Mucosa of rectum (tissue), 2 donors: ENCODE measurements at regions not wholly inside any gene's neighbourhood (a gene's known extent, or its start where the extent isn't known, plus 50 kb on each side); places are given as distances from the start of the nearest gene placed in this dataset.

ENCODE experiments used
- H3K27ac ChIP-seq, 2 donors: one replicate each; pipeline ENCODE4 v1.7.0; 2013; ENCODE audit warnings: inconsistent platforms in 2 of 2, low read depth in 2 of 2, low read length in 2 of 2
- H3K27me3 ChIP-seq, 2 donors: one replicate each; pipeline ENCODE4 v1.7.0; 2013; ENCODE audit warnings: low read length in 2 of 2; ENCODE audit not compliant: control insufficient read depth in 2 of 2, insufficient read depth in 2 of 2
- H3K36me3 ChIP-seq, 2 donors: one replicate each; pipeline ENCODE4 v1.7.0; 2013; ENCODE audit warnings: low read length in 2 of 2; ENCODE audit not compliant: control insufficient read depth in 2 of 2, insufficient read depth in 2 of 2
- H3K4me1 ChIP-seq, 2 donors: one replicate each; pipeline ENCODE4 v1.7.0; 2013; ENCODE audit warnings: low read length in 2 of 2, mild to moderate bottlenecking in 1 of 2; ENCODE audit not compliant: control insufficient read depth in 2 of 2, insufficient read depth in 2 of 2
- H3K4me3 ChIP-seq, 2 donors: one replicate each; pipeline ENCODE4 v1.7.0; 2013; ENCODE audit warnings: low read length in 2 of 2
- H3K9ac ChIP-seq, 2 donors: one replicate each; pipeline ENCODE4 v1.7.0; 2013; ENCODE audit warnings: low read length in 2 of 2, low read depth in 1 of 2, mild to moderate bottlenecking in 1 of 2
- H3K9me3 ChIP-seq, 2 donors: one replicate each; pipeline ENCODE4 v1.7.0; 2013; ENCODE audit warnings: low read length in 2 of 2; ENCODE audit not compliant: control insufficient read depth in 2 of 2
- donor health status: healthy.
- donor health status: Normal muscosa, but diverticular disease.

GRCh38 chr10:78863140-78863905, 205.4 kb upstream of the ZMIZ1 start:
- H3K36me3 ChIP-seq = no peaks in the 10 kb centered on the region
- H3K4me3 ChIP-seq = no peak overlapping the region
- H3K9ac ChIP-seq = no peak overlapping the region
- H3K27me3 ChIP-seq = peaks cover 0 to 3% of the 10 kb centered on the region in 2 donors
- no peak overlapping the region for H3K27ac ChIP-seq
- no peaks in the 10 kb centered on the region for H3K4me1 ChIP-seq
- no peaks in the 10 kb centered on the region for H3K9me3 ChIP-seq

GRCh38 chr10:78863906-78864239, 204.9 kb upstream of the ZMIZ1 start:
- H3K9me3 ChIP-seq = no peaks in the 10 kb centered on the region
- H3K4me3 ChIP-seq = no peak overlapping the region
- H3K9ac ChIP-seq = no peak overlapping the region
- no peak overlapping the region for H3K27ac ChIP-seq
- H3K27me3 ChIP-seq = peaks cover 0 to 3% of the 10 kb centered on the region in 2 donors
- no peaks in the 10 kb centered on the region for H3K4me1 ChIP-seq
- no peaks in the 10 kb centered on the region for H3K36me3 ChIP-seq

DNA sequence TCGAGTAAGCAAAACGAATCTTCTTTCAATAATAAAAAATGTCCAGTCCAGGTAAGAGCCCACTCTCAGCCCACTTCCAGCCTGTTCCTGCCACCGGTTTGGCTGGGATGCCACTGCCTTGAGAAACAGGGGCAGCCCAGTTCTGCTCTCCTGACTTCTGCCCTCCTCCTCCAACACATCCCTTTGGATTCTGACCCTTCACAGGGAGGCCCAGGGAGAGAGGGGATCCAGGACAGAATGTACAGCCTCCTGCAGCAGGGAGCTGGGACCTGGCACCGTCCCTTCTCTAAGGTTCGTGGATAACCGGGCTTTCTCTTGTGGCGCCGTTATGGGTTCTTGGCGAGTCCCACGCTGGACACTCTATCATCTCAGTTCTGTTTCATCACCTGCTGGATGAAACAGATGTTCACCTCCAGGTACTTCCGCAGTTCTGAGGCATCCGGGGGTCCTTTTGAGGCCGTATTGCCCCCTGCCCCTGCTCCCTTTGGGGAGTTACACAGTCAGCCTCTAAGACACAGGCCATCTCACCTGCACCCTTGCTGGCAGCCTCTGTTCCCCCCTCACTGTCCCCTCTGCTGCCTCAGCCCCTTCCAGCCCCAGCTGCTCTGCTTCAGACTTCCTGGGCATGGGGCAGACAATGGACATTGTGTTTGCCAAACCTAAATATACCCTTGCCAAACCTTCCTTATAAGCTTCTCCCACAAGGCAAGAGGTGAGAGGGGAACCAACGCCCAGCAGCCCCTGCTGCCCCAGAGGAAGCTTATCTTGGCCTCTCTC, 203.8 kb upstream of the ZMIZ1 start:
- Histone ChIP-seq H3K36me3 (no peaks in the 10 kb centered on the region), H3K27me3 (no peaks in the 10 kb centered on the region), H3K4me1 (no peaks in the 10 kb centered on the region), H3K4me3 (no peak overlapping the region), H3K9me3 (no peaks in the 10 kb centered on the region), H3K27ac (no peak overlapping the region), H3K9ac (no peak overlapping the region)

DNA sequence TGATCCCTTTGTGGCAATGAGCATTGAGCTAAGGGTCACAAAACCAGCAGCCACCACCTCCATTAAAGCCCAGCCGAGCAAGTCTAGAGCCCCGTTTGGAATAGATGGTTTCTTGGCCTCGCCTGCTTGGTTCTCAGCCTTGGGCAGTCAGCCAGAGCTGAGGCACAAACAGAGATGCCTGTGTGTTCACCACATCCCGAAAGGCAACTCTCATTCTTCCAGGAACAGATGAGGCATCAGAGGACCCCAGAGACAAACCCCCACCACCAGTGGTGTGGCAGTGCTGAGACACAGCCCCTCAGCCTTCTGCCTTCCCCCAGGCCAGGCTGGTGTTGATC, 203.3 kb upstream of the ZMIZ1 start:
- Histone ChIP-seq H3K27ac (no peak overlapping the region), H3K36me3 (no peaks in the 10 kb centered on the region), H3K9me3 (no peaks in the 10 kb centered on the region), H3K4me1 (no peaks in the 10 kb centered on the region), H3K9ac (no peak overlapping the region), H3K4me3 (no peak overlapping the region), H3K27me3 (no peaks in the 10 kb centered on the region)

- H3K27ac ChIP-seq = no peak overlapping the region
- H3K27me3 ChIP-seq = no peaks in the 10 kb centered on the region
- H3K4me1 ChIP-seq = no peaks in the 10 kb centered on the region
- H3K4me3 ChIP-seq = no peak overlapping the region
- no peaks in the 10 kb centered on the region for H3K36me3 ChIP-seq
- no peaks in the 10 kb centered on the region for H3K9me3 ChIP-seq
- H3K9ac ChIP-seq = no peak overlapping the region
Measured at GRCh38 chr10:78865931-78866717, 202.6 kb upstream of the ZMIZ1 start.

GRCh38 chr10:78866731-78867554, 201.8 kb upstream of the ZMIZ1 start:
- Histone ChIP-seq H3K4me1 (no peaks in the 10 kb centered on the region), H3K9ac (no peak overlapping the region), H3K27me3 (no peaks in the 10 kb centered on the region), H3K4me3 (no peak overlapping the region), H3K9me3 (no peaks in the 10 kb centered on the region), H3K36me3 (no peaks in the 10 kb centered on the region), H3K27ac (no peak overlapping the region)

- Histone ChIP-seq H3K27ac (no peak overlapping the region), H3K4me1 (no peaks in the 10 kb centered on the region), H3K4me3 (no peak overlapping the region), H3K36me3 (no peaks in the 10 kb centered on the region), H3K9ac (no peak overlapping the region), H3K27me3 (no peaks in the 10 kb centered on the region), H3K9me3 (no peaks in the 10 kb centered on the region)
Measured at GRCh38 chr10:78867555-78867939, 201.2 kb upstream of the ZMIZ1 start.

- no peak overlapping the region for H3K9ac ChIP-seq
- no peak overlapping the region for H3K4me3 ChIP-seq
- H3K27me3 ChIP-seq = no peaks in the 10 kb centered on the region
- no peaks in the 10 kb centered on the region for H3K9me3 ChIP-seq
- no peak overlapping the region for H3K27ac ChIP-seq
- no peaks in the 10 kb centered on the region for H3K36me3 ChIP-seq
- no peaks in the 10 kb centered on the region for H3K4me1 ChIP-seq
Measured at GRCh38 chr10:78868048-78868447, 200.7 kb upstream of the ZMIZ1 start.

- Histone ChIP-seq H3K4me3 (no peak overlapping the region), H3K9me3 (no peaks in the 10 kb centered on the region), H3K36me3 (no peaks in the 10 kb centered on the region), H3K9ac (no peak overlapping the region), H3K4me1 (no peaks in the 10 kb centered on the region), H3K27me3 (no peaks in the 10 kb centered on the region), H3K27ac (no peak overlapping the region)
Measured at GRCh38 chr10:78868456-78868855, 200.3 kb upstream of the ZMIZ1 start.
